Fibroblast of skin of right quadriceps (primary cell): ENCODE measurements at regions not wholly inside any gene's neighbourhood (a gene's known extent, or its start where the extent isn't known, plus 50 kb on each side); places are given as distances from the start of the nearest gene placed in this dataset.

Source experiments
- DNase-seq: peaks from one replicate; pipeline ENCODE4 v3.0.0-alpha.2; 2013

GRCh38 chr20:60064554-60065196 lies 106.5 kb downstream of the CDH26 start:
- no peak for DNase-seq

GRCh38 chr20:60065741-60066437 lies 107.7 kb downstream of the CDH26 start:
- DNase-seq = no peak

- DNase-seq = no peak
Measured at GRCh38 chr20:60066438-60066823, 108.2 kb downstream of the CDH26 start.

GRCh38 chr20:60068509-60068908 lies 110.3 kb downstream of the CDH26 start:
- DNase-seq = no peak

GRCh38 chr20:60069656-60070055 lies 111.4 kb downstream of the CDH26 start:
- no peak for DNase-seq

DNA sequence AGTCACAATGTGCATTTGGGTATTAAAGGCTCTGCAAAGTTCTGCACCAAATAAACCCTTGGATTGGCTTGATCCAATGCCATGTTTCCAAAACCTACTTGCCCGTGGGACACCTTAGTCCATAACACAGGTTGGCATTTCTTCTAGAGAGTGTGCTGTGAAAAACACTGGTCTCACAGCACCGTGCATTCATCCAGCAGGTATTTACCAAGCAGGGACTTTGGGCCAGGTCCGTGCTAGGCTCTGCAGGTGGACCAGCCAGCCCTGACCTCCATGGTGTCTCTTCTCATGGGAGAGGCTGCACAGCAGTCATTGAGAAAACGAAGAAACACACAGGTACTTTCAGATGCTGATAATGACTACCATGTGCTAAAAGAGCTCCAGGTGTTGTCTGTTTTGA lies 112.6 kb downstream of the CDH26 start:
- DNase-seq = no peak

- peak; percentile 40 for DNase-seq
Measured at GRCh38 chr20:60071965-60072364, 113.7 kb downstream of the CDH26 start.

- DNase-seq = no peak
Measured at GRCh38 chr20:60073086-60073485, 114.9 kb downstream of the CDH26 start.

- no peak for DNase-seq
Measured at GRCh38 chr20:60073504-60073903, 115.3 kb downstream of the CDH26 start.

DNA sequence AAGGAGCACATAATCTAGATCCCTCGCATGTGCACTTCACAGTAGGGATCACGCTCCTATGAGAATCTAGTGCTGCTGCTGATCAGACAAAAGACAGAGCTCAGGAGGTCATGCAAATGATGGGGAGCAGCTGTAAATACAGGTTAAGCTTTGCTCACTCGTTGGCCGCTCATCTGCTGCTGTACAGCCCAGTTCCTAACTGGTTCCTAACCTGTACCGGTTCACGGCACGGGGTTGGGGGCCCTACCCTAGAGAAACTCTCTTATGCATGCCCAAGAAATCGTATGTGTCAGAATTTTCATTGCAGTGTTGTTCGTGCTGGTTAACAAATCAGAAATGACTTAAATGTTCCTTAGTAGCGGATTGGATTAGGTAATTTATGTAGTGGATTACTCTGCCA lies 116.1 kb downstream of the CDH26 start:
- DNase-seq = no peak

DNA sequence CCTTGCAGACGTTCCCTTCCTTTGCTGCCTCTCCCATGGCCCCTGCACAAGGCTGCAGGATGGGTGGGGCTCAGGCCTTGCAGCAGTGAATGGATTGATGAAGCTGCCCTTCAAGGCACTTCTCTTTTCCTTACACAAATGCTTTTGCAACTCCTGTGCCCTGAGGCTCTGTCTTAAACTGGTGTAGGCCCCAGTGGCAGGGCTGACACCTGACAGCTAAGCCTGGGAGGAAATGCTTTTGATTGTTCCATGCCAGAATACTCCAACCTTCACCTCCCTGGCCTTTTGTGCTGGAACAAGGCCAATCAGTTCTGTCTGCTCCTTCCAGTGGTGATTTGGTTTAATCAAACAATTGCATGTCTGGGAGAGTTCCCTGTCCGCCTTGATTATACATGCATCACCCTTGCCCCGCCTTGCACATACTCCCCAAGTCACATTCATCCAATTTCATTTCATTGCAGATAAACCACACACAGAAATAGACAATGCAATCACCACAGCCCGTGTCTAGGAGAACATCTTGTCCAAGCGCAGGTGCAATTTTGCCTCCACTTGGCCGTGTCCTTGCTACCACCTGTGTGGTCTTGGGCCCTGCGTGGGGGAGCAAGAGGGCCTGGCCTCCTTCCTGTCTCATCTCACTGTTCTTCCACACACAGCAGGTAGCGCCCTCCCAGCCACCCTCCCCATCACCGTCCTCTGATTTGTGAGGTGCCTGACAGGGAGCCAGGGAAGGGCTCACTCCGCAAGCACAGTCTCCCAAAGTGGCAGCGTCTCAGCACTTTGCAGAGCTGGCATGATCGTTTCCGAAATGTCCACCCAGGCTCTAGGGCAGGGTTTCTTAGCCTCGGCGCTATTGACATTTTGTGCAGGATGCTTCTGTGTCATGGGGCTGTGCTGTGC lies 120.4 kb downstream of the CDH26 start:
- no peak for DNase-seq

- no peak for DNase-seq
Measured at GRCh38 chr20:60080401-60080800, 122.2 kb downstream of the CDH26 start.

GRCh38 chr20:60085551-60086132 lies 127.4 kb downstream of the CDH26 start:
- DNase-seq = no peak

DNA sequence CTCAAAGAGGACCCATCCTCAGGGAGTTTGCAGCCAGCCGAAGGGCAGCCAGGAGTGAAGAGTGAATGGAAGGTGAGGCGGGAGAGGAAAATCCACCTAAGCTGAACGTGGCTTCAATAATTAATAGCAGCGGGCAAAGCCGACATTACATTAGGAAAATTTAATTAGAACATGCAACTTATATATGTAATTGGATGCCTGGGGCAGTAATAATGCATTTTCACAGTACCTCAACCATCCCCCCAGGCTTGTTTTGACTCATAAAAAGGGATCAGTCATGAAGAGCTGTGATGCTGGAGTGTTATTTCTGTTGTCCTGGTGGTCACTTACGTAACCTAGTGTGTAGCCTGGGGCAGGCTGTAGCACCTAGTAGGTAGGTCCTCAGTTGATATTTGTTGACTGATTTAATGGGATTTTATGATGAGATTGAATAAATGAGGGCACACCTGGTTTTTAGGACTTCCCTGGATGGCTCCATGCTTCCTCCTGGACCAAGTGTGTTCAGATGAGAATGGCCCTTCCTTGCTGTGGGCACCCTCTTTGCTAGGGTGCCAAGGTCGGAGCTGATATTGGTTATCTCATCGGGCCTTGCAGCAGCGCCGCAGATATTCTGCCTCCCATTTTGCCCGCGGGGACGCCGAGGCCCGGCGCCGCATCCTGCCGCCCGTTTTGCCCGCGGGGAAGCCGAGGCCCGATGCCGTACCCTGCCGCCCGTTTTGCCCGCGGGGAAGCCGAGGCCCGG lies 128.8 kb downstream of the CDH26 start:
- DNase-seq = peak; percentile 30

DNA sequence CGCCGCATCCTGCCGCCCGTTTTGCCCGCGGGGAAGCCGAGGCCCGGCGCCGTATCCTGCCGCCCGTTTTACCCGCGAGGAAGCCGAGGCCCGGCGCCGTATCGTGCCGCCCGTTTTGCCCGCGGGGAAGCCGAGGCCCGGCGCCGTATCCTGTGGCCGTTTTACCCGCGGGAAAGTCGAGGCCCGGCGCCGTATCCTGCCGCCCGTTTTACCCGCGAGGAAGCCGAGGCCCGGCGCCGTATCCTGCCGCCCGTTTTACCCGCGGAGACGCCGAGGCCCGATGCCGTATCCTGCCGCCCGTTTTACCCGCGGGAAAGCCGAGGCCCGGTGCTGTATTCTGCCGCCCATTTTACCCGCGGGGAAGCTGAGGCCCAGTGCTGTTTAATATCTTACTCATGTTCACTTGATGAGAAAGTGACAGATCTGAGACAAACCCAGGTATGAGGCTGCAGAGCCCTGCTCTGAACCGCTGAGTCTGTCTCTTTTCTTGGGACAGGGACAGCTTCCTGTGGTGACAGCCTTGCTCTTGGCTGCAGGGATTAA lies 129.4 kb downstream of the CDH26 start:
- DNase-seq = peak; percentile 42

DNA sequence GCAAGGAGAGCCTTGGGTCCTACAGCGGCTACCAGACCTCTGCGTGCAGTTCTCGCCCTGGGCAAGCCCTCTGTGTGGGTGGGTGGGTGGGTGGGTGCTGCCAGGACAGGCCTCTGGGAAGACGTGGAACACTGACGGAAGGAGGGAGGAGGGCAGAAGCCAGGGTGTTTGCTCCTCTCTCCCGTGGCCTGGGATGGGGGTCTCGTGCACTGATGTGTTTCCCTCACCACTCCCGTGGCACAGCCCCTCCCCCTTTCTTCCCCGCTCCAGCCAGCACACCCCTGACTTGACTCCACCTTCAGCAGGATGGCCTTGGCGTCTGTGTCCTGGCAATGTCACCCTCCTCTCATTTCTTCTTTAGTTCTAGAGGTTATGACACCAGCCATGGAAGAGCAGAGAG lies 130.0 kb downstream of the CDH26 start:
- DNase-seq = no peak

DNA sequence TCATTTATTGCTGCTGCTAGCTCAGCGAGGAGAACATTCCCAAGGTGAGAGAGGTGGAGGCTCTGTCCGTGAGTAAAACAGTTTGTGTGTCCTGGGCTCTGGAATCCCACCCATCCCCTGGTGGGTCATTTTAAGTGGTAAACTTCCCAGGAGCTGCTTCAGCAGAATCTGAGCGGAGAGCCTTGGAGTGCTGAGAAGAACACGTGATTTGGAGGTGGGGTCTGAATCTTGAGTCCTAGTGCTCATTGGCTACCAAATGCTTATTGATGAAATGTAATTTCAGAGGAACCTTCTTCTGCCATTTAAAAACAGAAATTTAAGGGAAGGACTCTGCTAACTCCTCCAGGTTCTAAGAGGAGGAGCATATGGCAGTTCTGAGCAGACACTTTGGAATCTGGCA lies 132.4 kb downstream of the CDH26 start:
- no peak for DNase-seq

- DNase-seq = no peak
Measured at GRCh38 chr20:60091305-60091704, 133.1 kb downstream of the CDH26 start.

DNA sequence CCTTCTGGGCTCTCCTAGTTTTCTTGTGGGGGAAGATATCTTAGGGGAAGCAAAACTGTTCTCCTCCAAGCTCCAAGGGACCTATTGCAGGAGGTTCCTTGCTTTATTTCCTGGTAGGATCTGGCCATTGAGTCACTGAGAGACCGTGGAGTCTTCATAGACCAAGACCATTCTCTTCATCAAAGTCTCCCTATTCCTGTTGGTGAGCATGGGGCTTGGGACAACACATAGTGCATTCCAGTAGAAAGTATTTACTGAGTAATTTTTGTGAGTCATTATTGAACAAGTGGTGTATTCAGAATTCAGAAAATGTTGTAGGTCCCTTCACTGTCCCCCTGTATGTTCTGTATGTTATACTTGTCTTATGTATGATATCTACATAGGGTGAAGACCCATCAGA lies 133.6 kb downstream of the CDH26 start:
- no peak for DNase-seq

DNA sequence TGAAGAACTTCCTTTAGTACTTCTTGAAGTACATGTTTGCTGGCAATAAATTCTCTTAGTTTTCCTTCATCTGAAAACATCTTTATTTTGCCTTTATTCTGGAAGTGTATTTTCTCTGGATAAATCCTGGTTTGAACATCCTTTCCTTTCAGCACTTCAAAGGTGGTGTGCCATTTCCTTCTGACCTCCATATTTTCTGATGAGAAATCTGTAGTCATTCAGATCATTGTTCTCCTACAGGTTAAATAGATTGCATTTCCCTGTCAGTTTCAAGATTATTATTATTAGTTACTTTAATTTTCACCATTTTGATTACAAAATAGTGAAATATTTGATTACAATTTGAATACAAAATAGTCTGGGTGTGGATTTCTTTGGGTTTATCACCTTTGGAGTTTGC lies 134.5 kb downstream of the CDH26 start:
- no peak for DNase-seq

DNA sequence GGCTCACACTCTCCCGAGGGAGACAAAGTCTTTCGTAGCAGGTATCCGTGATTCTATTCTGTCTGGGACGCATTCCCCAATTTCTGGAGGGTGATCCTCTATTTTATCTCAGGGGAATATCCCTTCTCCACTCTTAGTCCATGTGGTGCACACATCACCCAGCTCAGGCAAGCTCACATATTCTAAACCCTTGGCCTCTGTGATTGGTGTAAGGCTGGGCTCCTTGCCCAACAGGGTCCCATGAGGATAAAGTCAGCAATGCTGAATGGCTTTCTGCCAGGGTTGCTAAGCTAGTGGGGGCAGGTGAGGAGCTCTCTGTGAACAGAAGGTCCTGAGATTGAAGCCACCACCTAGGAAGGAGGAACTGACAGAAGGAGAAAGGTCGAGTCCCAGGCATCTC lies 137.2 kb downstream of the CDH26 start:
- peak; percentile 73 for DNase-seq

GRCh38 chr20:60096166-60096565 lies 137.9 kb downstream of the CDH26 start:
- no peak for DNase-seq
